ENCODE measurements at regions not wholly inside any gene's neighbourhood (a gene's known extent, or its start where the extent isn't known, plus 50 kb on each side); places are given as distances from the start of the nearest gene placed in this dataset.

- H3K4me3 ChIP-seq, result no peak overlapping the region
- H3K4me1 ChIP-seq, result no peaks in the 10 kb centered on the region
- no peaks in the 10 kb centered on the region for H3K36me3 ChIP-seq (ENCODE audit: insufficient read depth in 1 of 2, low read depth in 1 of 2)
- TF ChIP-seq CTCF (IDR thresholded peaks at IDR 0.05), result no peak
- WGBS, 3 donors, result 85 to 95% (median 94%) methylated on average over 2 of the region's 2 CpGs
- no peaks in the 10 kb centered on the region for H3K9me3 ChIP-seq
- DNase-seq, result no peak
- intact Hi-C loops (cut with DNase I), result no loop called here
- peaks cover 0 to 9% (median 0%) of the 10 kb centered on the region in 3 donors for H3K27me3 ChIP-seq (ENCODE audit: insufficient read depth in 3 of 3, low read length in 2 of 3)
- ATAC-seq, result no peak
- H3K27ac ChIP-seq, result no peak overlapping the region
These were observed 543.2 kb downstream of the BCL11B start for GRCh38 chr14:98728836-98729235.

- no peak for TF ChIP-seq CTCF (IDR thresholded peaks at IDR 0.05)
- no peaks in the 10 kb centered on the region for H3K9me3 ChIP-seq
- 93 to 95% (median 93%) methylated on average over 6 of the region's 6 CpGs for WGBS, 3 donors
- no peaks in the 10 kb centered on the region for H3K36me3 ChIP-seq (ENCODE audit: insufficient read depth in 1 of 2, low read depth in 1 of 2)
- ATAC-seq (no peak), DNase-seq (no peak)
- no peaks in the 10 kb centered on the region for H3K4me1 ChIP-seq
- H3K4me3 ChIP-seq, result no peak overlapping the region
- no peak overlapping the region for H3K27ac ChIP-seq
- intact Hi-C loops (cut with DNase I), result no loop called here
- H3K27me3 ChIP-seq (ENCODE audit: insufficient read depth in 3 of 3, low read length in 2 of 3), result no peaks in the 10 kb centered on the region
These were observed 540.7 kb downstream of the BCL11B start for GRCh38 chr14:98731286-98731685.

- DNase-seq (no peak), ATAC-seq (no peak)
- no peak overlapping the region for H3K27ac ChIP-seq
- no peak overlapping the region for H3K4me3 ChIP-seq
- TF ChIP-seq CTCF (IDR thresholded peaks at IDR 0.05), result no peak
- no peaks in the 10 kb centered on the region for H3K36me3 ChIP-seq (ENCODE audit: insufficient read depth in 1 of 2, low read depth in 1 of 2)
- no peaks in the 10 kb centered on the region for H3K4me1 ChIP-seq
- WGBS, 3 donors, result 86 to 92% (median 86%) methylated on average over 3 of the region's 3 CpGs
- no peaks in the 10 kb centered on the region for H3K27me3 ChIP-seq (ENCODE audit: insufficient read depth in 3 of 3, low read length in 2 of 3)
- intact Hi-C loops (cut with DNase I), result no loop called here
- H3K9me3 ChIP-seq, result no peaks in the 10 kb centered on the region
These were observed 540.3 kb downstream of the BCL11B start for GRCh38 chr14:98731701-98732100.

GRCh38 chr14:98733536-98733935 is 538.5 kb downstream of the BCL11B start:
- no peaks in the 10 kb centered on the region for H3K27me3 ChIP-seq (ENCODE audit: insufficient read depth in 3 of 3, low read length in 2 of 3)
- 39 to 52% (median 49%) methylated on average over 3 of the region's 3 CpGs for WGBS, 3 donors

More at GRCh38 chr14:98733536-98733935, 538.5 kb downstream of the BCL11B start:
- ATAC-seq (no peak), DNase-seq (no peak)
- no peaks in the 10 kb centered on the region for H3K4me1 ChIP-seq
- H3K9me3 ChIP-seq, result no peaks in the 10 kb centered on the region
- TF ChIP-seq CTCF (IDR thresholded peaks at IDR 0.05), result no peak
- intact Hi-C loops (cut with DNase I), result no loop called here
- no peaks in the 10 kb centered on the region for H3K36me3 ChIP-seq (ENCODE audit: insufficient read depth in 1 of 2, low read depth in 1 of 2)
- H3K4me3 ChIP-seq, result no peak overlapping the region
- H3K27ac ChIP-seq, result no peak overlapping the region

Data from psoas muscle (tissue), 7 donors.